COLO829 (cell line): ENCODE measurements at regions not wholly inside any gene's neighbourhood (a gene's known extent, or its start where the extent isn't known, plus 50 kb on each side); places are given as distances from the start of the nearest gene placed in this dataset.
"Not testable (repeated sequence)": the region's sequence is repeated elsewhere in the genome, so short reads cannot be mapped to it uniquely, and the experiment has no call there.

Source experiments
- DNase-seq: peaks from one replicate; pipeline ENCODE4 v3.0.0; 2012; ENCODE audit warnings: low spot score

DNA sequence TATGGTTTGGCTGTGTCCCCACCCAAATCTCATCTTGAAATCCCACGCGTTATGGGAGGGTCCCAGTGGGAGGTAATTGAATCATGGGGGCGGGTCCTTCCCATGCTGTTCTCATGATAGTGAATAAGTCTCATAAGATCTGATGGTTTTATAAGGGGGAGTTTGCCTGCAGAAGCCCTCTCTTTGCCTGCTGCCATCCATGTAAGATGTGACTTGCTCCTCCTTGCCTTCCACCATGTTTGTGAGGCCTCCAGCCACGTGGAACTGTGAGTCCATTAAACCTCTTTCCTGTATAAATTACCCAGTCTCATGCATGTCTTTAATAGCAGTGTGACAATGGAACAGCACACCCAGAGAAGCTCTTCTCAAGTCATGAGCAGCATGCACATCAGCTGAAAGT lies 119.1 kb upstream of the CARD11 start:
- DNase-seq = not testable (repeated sequence)

DNA sequence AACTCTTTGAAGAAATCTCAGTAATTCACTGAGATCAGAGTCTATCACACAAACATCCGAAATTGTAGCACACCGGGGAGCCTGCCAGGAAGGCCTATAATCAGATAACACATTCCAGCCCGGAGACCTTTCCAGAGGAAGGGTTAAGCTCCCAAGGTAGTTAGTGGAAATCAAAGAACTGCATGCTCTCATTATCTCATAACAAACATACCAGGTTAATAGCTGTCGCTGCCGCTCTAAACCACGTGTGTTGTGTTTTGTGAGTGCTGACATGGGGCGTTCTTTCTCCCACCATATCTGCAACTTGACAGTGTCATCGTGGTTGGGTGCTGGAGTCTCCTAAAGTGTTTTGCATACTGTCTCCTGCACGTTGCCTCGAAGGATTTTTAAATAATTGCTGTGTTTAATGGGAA lies 120.7 kb upstream of the CARD11 start:
- DNase-seq = no peak

DNA sequence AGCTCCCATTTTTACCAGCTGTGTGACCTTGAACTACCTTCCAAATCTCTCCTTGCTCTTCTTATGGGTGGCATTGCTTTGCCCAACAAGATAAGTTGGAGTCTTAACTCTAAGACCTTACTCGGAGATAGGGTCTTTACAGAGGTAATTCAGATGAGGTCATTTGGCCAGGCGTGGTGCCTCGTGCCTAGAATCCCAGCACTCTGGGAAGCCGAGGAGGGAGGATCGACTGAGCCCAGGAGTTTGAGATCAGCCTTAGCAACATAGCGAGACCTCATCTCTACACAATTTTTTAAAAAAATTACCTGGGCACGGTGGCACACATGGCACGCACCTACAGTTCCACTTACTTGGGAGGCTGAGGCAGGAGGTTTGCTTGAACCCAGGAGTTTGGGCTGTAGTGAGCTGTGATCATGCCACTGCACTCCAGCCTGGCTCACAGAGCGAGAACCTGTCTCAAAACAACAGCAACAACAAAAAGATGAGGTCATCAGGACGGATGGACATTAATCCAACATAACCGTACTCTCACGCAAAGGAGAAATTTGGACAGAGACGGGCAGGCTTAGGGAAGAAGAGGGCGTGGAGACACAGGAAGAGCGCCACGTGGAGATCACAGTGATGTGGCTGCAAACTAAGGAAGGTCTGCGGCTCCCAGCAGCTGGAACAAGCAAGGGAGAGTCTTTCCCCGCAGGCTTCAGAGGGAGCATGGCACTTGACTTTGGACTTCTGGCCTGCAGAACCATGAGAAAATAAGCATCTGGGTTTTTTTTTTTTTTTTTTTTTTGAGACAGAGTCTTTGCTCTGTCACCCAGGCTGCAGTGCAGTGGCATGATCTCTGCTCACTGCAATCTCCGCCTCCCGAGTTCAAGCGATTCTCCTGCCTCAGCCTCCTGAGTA lies 122.3 kb upstream of the CARD11 start:
- no peak for DNase-seq

DNA sequence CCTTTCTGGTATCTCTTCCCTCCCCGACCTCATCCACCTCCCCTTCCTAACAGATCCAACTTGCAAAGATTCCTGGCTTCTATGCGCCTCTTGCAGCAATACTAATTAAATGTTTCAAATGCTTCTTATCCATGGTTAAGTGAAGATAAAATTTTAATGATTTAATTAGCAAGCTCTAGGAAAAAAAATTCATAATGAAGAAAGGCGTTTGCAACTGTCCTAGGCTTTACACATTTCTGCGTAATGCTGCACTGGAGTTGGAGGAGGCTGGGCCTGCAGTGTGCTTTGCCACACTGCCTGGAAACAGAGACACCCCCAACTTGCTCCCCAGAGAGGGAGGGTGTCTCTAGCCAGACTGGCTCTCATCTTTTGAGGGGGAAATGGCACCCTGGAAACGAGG lies 123.9 kb upstream of the CARD11 start:
- no peak for DNase-seq

DNA sequence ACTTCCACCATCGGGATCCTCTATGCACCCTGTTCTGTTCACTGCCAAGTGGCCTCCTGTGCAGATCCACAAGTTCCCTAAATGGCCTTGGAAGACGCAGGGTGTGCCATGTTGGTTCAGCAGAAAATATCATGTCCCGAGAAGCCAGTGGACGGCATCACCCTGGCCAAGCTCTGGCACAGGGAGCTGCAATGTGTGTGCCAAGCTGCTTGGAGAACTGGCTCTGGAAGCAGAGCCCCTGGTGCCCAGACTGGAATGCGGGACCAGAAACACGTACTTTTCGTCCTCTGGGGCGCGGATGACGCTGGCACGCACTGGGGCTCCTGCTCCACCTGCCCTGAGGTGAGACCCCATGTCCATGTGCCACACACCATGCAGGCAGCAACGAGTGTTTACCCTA lies 124.7 kb upstream of the CARD11 start:
- no peak for DNase-seq

DNA sequence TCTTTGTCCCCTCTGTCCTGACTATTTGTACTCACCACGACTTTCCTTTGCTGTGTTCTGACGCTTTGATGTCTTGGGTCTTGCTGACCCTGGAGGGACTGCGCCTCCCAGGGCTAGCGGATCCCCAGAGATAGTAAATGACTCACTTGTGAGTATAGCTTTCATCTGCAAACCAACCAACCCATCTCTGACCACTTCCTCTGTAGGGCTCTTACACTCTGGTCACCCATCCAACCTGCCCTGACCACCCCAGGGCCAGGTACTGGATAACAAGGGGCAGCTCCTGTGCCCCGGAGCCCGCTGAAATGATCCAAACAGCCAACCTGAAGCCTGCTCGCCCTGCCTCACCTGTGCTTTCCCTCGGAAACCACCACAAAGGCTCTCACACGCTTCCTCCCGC lies 125.2 kb upstream of the CARD11 start:
- DNase-seq = no peak

DNA sequence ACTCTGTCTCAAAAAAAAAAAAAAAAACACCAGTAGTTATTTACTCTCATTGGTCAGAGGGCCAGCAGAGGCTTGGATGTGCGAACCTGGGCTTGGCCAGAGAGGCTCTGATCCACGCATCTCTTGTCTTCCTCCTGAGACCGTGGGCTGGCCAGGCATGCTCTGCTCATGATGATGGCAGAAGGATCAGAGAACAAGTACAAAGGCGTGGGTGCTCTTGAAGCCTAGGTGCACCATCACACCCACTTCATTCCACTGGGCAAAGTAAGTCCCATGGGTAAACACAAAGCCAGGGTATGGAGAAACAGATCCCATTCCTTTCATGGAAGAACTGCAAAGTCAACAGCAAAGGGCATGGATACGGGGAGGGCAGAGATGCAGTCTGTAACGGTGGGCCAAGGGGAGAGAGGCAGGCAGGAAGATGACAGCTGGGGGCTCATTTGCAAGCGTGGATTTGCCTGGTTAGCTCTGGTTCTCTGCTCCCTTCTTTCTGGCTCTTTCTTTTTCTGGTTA lies 128.2 kb upstream of the SDK1 start:
- DNase-seq = no peak

DNA sequence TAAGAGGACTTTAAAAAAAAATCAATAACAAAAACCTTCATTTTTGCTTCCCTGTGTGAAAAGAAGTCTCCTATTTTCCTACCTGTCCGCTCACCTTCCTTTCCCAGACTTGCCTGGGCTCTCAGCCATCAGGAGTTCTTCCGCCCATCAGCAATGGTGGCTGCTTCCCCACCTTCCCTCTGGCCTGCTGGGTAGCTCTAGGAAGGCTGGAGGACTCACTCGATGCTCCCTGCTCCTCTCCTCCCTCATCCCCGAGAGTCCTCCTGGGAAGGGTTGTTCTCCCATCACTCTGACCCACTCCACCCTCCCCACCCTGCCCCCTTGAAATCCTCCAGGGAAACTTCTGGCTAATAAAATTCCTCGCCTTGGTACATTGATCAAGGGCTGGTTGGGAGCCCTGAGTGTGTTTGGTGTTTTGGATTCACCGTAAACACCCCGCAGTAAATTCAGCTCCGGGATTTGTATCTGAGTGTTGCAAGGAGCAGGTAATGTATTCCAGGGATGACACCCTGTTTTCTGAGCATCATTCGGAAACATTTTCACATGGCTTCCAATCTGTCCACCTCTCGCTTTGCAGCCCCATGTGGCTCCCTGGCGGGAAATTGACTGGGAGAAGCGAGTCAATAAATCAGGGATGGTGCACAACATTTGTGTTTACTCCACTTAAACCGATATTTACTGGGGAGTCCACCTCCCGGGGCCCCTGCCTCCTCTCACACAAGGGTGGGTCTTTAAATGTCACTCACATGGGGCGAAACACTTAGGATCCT lies 126.4 kb upstream of the SDK1 start:
- no peak for DNase-seq

DNA sequence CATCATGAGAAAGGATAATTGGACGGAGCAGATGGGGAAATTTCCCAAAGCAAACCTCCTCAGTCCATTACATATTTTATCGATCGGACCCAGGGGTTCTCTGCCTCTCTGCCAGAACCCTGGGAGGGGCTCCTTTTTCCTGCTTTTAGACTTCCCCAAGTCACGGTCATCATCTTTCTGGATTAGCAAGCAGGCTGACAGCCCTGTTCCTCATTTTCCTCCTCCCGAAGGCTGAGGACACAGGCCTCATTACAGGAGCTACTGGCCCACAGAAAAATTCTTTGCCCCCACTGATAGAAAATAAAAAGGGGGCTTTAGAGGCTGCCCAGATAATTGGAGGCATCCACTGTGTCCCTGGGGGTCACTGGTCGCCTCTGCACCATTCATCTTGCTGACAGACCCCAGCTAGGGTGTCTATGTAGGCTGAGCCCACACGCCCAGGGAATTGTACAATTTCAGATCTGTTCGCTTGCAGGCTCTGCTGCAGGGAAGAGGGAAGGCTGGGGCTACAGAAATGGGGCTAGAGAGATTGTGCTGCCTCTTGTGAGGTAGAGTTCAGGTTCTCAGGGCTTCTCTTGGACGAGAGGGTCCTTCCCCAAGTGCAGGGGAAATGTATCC lies 125.7 kb upstream of the SDK1 start:
- no peak for DNase-seq

DNA sequence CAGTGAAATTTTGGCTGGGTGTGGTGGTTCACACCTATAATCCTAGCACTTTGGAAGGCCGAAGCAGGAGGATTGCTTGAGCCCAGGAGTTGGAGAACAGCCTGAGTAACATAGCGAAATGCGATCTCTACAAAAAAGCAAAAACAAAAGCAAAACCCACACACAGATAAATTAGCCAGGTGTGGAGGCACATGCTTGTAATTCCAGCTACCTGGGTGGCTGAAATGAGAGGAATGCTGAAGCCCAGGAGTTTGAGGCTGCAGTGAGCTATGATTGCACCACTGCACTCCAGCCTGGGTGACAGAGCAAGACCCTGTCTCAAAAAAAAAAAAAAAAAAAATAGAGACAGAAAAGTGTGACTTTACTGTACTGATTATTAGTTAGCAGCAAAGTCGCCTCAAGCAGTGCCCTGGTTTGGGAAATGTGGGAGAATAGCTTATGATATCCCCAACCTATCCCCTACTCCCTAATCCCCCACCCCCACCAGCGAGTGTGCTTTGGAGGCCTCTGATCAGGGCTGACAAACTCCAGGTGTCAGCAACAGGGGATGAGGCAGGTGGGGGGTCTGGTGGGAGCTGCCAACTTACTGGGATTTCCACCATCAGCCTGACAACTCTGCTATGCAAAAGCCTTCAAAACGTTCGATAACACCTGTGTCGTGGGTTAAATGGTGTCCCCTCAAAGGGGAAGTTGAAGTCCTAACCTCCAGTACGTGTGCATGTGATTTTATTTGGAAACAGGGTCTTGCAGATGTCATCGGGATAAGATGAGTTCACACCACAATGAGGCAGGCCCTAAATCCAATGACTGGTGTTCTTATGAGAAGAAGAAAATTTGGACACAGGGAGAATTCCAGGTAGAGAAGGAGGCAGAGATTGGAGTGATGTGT lies 124.7 kb upstream of the SDK1 start:
- no peak for DNase-seq

DNA sequence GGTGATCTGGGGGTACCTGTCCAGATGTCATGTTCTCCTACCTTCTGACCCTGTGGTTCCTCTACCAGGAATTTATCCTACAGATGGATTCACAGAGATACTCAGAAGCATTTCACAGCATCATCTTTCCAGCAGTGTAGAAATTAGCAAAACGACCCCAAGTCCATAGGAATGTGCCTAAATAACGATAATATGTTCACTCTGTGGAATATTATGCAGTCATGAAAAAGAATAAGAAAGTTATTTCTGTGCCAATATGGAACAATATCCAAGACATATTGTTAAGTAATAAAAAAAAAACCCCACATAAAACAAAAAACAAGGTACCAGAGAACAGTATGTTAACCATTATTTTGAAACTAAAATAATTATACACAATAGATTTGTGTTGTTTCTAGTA lies 123.8 kb upstream of the SDK1 start:
- no peak for DNase-seq

DNA sequence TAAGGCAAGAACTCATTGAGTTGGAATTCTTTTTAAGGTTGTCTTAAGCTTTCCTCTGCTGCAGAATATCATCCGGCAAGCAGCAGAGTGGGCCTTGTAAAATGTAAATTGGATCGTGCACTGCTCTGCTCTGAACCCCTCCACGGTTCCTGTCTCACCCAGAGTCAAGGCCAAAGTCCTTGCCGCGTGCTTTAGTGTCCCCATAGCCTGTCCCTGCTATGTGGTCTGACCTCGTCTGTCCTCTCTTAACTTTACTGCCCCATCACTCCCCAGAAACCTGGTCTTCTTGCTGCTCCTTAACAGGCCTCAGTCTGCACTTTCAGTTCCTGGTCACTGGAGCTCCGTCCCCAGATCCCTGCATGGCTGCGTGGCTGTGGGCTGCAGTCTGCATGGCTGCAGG lies 121.6 kb upstream of the SDK1 start:
- no peak for DNase-seq

DNA sequence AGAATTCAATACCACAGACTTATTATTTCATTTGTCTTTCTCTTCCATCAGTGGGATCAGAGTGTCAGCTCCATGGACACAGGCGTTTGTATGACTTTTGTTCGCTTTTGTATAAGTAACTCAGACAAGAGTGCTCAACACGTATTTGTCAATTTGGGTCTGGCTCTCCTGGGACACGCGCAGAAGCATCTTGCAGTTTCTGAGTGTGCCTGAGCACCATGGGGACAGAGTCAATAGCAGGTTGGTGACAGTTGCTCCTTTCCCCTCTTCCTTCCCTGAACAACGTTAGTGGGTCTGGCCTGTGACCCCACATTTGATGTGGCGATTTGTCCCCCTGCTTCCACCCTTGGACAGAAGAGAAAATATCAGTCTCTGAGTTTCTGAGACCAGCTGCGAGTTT lies 120.4 kb upstream of the SDK1 start:
- DNase-seq = no peak

DNA sequence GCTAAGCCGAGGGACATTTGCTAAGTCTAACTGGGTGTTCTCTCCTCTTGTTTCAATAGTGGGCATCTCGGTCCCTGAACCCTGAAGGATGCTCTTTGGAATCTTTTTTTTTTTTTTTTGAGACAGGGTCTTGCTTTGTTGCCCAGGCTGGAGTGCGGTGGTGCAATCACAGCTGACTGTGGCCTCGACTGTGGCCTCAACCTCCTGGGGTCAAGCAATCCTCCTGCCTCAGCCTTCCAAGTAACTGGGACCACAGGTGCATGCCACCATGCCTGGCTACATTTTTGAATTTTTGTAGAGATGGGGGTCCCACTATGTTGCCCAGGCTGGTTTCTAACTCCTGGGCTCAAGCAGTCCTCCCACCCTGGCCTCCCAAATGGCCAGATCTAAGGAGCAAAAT lies 119.0 kb upstream of the SDK1 start:
- not testable (repeated sequence) for DNase-seq

DNA sequence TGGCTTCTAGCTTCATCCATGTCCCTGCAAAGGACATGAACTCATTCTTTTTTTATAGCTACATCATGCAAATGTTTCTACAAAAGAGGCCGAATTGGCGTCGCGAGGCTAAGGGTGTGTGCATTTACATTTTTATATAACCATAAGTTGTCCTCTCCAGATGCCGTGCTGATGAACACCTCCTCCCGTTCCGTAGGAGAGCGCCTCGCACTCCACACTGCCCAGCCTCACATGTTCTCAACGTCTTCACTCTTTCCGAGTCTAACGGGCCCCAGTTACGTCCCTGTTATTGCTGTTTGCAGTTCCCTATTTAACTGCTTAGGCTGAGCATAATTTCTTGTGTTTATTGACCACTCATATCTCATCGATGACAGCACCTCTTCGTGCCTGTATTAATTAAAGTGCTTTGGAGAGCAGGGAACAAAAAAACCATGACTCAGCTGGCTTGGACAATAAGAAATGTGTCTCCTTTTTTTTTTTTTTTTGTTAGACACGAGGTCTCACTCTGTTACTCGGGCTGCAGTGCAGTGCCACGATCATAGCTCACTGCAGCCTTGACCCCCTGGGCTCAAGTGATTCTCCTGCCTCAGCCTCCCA lies 113.5 kb upstream of the SDK1 start:
- no peak for DNase-seq

DNA sequence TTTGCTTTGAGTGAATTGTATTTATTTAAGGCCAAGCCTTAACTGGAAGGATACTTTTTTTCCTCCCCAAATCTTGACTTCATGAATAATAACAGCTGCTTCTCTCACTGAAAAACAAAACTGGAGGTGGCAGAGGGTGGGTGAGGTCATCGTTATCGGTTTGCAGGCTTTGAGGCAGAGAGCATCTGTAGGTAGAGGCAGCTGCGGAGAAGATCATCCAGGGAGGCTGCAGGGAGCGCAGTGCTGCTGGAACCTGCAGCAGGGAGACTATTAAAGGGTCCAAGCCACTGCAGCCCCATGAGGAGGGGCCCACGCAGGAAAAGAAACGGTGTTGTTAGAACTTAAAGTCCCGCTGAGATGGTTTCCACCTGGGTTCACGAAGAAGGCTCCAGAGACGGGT lies 112.1 kb upstream of the SDK1 start:
- no peak for DNase-seq

DNA sequence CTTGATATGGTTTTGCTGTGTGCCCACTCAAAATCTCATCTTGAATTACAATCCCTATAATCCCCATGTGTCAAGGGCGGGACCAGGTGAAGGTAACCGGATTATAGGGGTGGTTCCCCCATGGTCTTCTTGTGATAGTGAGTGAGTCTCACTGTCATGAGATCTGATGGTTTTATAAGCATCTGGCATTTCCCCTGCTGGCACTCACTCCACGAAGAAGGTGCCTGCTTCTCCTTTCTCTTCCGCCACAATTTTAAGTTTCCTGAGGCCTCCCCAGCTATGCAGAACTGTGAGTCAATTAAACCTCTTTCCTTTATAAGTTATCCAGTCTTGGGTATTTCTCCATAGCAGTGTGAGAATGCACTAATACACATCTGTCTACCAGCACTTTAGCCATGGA lies 109.5 kb upstream of the SDK1 start:
- no peak for DNase-seq

DNA sequence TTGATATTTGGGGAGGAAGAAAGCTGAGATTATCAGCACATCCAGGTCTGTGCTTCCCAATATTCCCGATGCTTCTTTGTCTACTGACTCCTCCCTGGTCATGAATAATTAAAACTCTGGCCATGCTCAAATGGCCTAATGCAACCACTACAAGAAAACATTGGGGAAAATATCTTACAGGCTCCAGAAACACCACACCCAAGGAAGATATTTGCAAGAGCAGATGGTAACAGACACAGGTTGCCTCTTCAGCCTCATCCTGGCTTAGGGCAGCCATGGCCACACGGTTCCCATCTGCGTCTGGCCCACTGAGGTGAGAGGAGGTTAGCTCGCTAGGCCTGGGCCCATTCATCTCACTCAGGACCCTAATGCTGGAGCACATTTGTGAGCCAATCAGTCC lies 108.4 kb upstream of the SDK1 start:
- DNase-seq = no peak

DNA sequence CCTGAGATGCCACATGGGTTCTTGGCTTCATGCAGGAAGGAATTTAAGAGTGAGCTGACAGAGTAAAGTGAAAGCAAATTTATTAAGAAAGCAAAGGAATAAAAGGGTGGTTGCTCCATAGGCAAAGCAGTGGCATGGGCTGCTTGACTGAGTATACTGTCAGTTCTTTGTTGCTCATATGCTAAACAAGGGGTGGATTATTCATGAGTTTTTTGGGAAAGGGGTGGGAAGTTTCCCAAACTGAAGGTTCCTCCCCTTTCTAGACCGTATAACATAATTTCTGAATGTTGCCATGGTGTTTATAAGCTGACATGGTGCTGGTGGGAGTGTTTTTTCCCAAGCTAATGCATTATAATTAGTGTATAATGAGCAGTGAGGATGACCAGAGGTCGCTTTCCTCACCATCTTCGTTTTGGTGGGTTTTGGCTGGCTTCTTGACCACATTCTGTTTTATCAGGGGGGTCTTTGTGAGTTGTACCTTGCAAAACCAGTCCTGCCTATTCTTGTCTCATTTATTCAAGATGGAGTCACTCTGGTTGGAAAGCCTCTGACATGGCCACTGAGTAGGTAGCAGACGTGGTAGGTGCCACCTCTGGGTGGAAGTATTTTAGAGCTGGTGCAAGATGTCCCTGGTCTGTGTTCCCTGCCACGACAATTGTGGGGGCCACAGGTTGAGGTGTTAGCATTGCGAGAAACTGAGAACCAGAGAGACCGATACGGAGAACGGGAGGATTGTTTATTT lies 107.5 kb upstream of the SDK1 start:
- DNase-seq = no peak

DNA sequence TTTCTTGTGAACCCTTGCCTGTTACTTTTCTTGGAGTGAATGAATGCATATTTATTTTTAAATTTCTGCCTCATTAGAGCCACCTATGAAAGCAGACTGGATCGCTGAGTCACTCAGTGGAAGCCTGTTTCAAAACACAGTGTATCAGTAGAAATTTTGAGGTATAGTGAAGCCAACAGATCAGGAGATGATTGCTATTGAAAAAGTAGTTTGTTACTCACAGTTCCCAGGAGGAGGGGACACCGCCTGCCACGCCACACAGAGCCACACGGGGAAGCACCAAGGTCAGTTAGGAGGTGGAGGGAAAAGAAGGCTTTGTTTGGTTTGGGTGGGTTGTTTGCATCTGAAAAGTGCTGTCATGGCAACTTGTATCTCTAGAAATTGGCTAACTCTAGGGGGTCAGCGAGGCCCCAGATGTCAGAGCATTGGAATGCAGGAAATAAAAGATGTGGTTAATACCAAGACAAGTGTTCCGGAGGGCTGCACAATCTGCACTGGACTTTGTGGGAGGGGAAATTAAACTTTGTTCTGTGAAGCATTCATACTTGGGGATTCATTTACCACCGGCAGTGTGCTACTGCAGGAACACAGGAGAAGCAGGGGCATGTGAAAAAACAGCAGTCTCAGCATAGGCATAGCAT lies 106.4 kb upstream of the SDK1 start:
- DNase-seq = peak; percentile 35
